GM12878 (cell line): ENCODE measurements at regions not wholly inside any gene's neighbourhood (a gene's known extent, or its start where the extent isn't known, plus 50 kb on each side); places are given as distances from the start of the nearest gene placed in this dataset.
"Not testable (repeated sequence)": the region's sequence is repeated elsewhere in the genome, so short reads cannot be mapped to it uniquely, and the experiment has no call there.

Experiments used
- ATAC-seq: fragments of 200-7000 bp; cut with Tn5 transposase; 3 replicates; pipeline ENCODE4 v1.9.1; 2020; ENCODE audit warnings: mild to moderate bottlenecking, moderate library complexity
- BruUV-seq: library from RNA; stranded (reverse); fragments of 400-500 nt; replicated peaks from 2 replicates; lab custom pipeline; 2021; lab: Mats Ljungman, UMichigan
- CTCF ChIA-PET: fragments of 300-600 bp; sonication (Branson Sonifier 250); formaldehyde crosslinking; extraction: SDS; loops from one replicate; lab custom pipeline; 2021; ENCODE audit warnings: inconsistent platforms; lab: Yijun Ruan, JAX
- POLR2A ChIA-PET: fragments of 350-600 bp; formaldehyde crosslinking; extraction: SDS; loops from one replicate; lab custom pipeline; 2021; ENCODE audit warnings: inconsistent platforms; lab: Charles Lee
- RAD21 ChIA-PET: fragments of 300-600 bp; sonication (Branson Sonifier 250); formaldehyde crosslinking; loops from one replicate; lab custom pipeline; 2023; ENCODE audit warnings: antibody characterized with exemption; ENCODE audit not compliant: unreplicated experiment; lab: Charles Lee
- SMC1A ChIA-PET: fragments of 300-600 bp; sonication (Branson Sonifier 250); formaldehyde crosslinking; loops from one replicate; lab custom pipeline; 2023; ENCODE audit not compliant: unreplicated experiment, uncharacterized antibody; lab: Charles Lee
- DNase-seq: peaks from one replicate; pipeline ENCODE4 v3.0.0-alpha.2; 2011; ENCODE audit warnings: low read depth, low spot score
- FAIRE-seq: peaks from 3 replicates; lab custom pipeline; 2011; peaks lifted over from hg19 to GRCh38; lab: Jason Lieb, UNC
- H2AFZ ChIP-seq: 2 replicates; pipeline ENCODE4 v1.6.0; 2011; ENCODE audit warnings: low read depth, low read length, control low read depth; ENCODE audit not compliant: control insufficient read depth
- H3K27ac ChIP-seq: 2 replicates; pipeline ENCODE4 v1.5.1; 2011; ENCODE audit warnings: control low read depth; ENCODE audit not compliant: control insufficient read depth, insufficient read depth
- H3K27me3 ChIP-seq, 2 experiments: replicated peaks in 1 of 2; 2 replicates each; pipeline versions ENCODE4 v1.6.0 to v1.6.1; 2011; ENCODE audit warnings: low read length in 1 of 2; ENCODE audit not compliant: control insufficient read depth in 2 of 2, insufficient read depth in 2 of 2
- H3K36me3 ChIP-seq, 2 experiments: 2 replicates each; pipeline ENCODE4 v1.5.1; 2011; ENCODE audit warnings: low read length in 1 of 2; ENCODE audit not compliant: control insufficient read depth in 2 of 2, insufficient read depth in 2 of 2
- H3K4me1 ChIP-seq: 2 replicates; pipeline ENCODE4 v1.6.1; 2011; ENCODE audit warnings: mild to moderate bottlenecking, low read length, moderate library complexity, mixed read lengths; ENCODE audit not compliant: control insufficient read depth, insufficient read depth
- H3K4me2 ChIP-seq: 2 replicates; pipeline ENCODE4 v1.6.0; 2011; ENCODE audit warnings: control low read depth; ENCODE audit not compliant: control insufficient read depth, insufficient read depth
- H3K4me3 ChIP-seq: fragments of 200-600 bp; sonication (generic); 2 replicates; pipeline ENCODE4 v1.5.1; 2016
- H3K79me2 ChIP-seq: 2 replicates; pipeline ENCODE4 v1.6.0; 2011; ENCODE audit warnings: low read length; ENCODE audit not compliant: control insufficient read depth, insufficient read depth
- H3K9ac ChIP-seq: 2 replicates; pipeline ENCODE4 v1.8.0; 2011; ENCODE audit warnings: low read length, control low read depth, mixed read lengths; ENCODE audit not compliant: control insufficient read depth, insufficient read depth
- H3K9me3 ChIP-seq: replicated peaks from 3 replicates; pipeline ENCODE4 v1.5.1; 2011; ENCODE audit warnings: mild to moderate bottlenecking, low read length; ENCODE audit not compliant: control insufficient read depth, insufficient read depth
- H4K20me1 ChIP-seq: 2 replicates; pipeline ENCODE4 v1.6.0; 2011; ENCODE audit not compliant: control insufficient read depth, insufficient read depth
- CUX1 ChIP-seq: IDR thresholded peaks from 2 replicates; pipeline ENCODE4 v1.6.1; 2012; ENCODE audit warnings: improper control_type of control experiment, low read depth, low read length; ENCODE audit not compliant: insufficient replicate concordance
- NRF1 ChIP-seq: conservative IDR thresholded peaks from 2 replicates; pipeline ENCODE4 v1.6.1; 2011; ENCODE audit warnings: mild to moderate bottlenecking, low read depth, low read length, improper control_type of control experiment
- WGBS: methylation state at CpG from one replicate; pipeline ENCODE4 v1.1.6; 2016; ENCODE audit warnings: low lambda C conversion rate; ENCODE audit not compliant: insufficient replicate concordance, insufficient coverage; ENCODE audit errors: missing lambda C conversion rate; 5-methylcytosine and 5-hydroxymethylcytosine counted together
- in situ Hi-C: fragments of 300-500 bp; cut with MboI; formaldehyde crosslinking; loops from 9 replicates; pipeline ENCODE4 v1.14.3; 2018; ENCODE audit warnings: mixed read lengths
- intact Hi-C: fragments of 100-400 bp; cut with micrococcal nuclease; formaldehyde crosslinking; loops from one replicate; pipeline ENCODE4 v1.14.2; 2022; ENCODE audit not compliant: unreplicated experiment

- TF ChIP-seq CUX1 (no peak), NRF1 (no peak)
Measured at GRCh38 chr1:4179914-4180735, 280.1 kb upstream of the C1orf174 start (continued).

DNA sequence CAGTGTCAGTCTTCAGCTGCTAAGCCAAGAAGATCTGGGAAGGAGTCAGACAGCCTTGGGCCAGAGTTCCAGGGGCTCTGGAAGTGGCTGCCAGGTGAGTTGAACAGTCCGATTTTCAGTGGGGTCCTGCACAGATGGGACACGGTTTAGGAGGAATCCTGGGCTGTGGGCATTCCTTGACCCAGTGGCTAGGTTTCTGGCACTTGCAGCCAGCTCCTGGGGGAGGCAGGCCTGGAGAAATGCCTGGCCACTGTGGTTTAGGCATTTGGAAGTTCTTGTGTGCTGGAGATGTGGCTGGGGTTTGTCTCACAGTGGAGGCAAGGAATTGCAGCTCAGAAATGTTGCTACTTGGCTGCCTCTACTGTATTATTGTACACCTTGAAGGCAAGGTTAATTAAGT, 286.4 kb upstream of the C1orf174 start:
- 3% methylated on average over 2 of the region's 2 CpGs for WGBS
- ATAC-seq, H3K79me2 ChIP-seq, in situ Hi-C loops, H3K27ac ChIP-seq, intact Hi-C loops, POLR2A ChIA-PET, H4K20me1 ChIP-seq, H3K4me2 ChIP-seq, CTCF ChIA-PET, H3K9ac ChIP-seq, DNase-seq, H3K9me3 ChIP-seq, SMC1A ChIA-PET, H2AFZ ChIP-seq, FAIRE-seq, H3K27me3 ChIP-seq, H3K4me1 ChIP-seq, H3K4me3 ChIP-seq, BruUV-seq, H3K36me3 ChIP-seq, RAD21 ChIA-PET: not testable (repeated sequence)
